ENCODE measurements at regions not wholly inside any gene's neighbourhood (a gene's known extent, or its start where the extent isn't known, plus 50 kb on each side); places are given as distances from the start of the nearest gene placed in this dataset.

- no peak for DNase-seq
Observed at GRCh38 chr9:91025856-91026255, 224.2 kb downstream of the SYK start.

- no peak for DNase-seq
Observed at GRCh38 chr9:91026266-91026665, 224.6 kb downstream of the SYK start.

- no peak for DNase-seq
Observed at GRCh38 chr9:91027005-91027404, 225.4 kb downstream of the SYK start.

GRCh38 chr9:91028166-91028827 is 226.7 kb downstream of the SYK start:
- no peak for DNase-seq

- no peak for DNase-seq
Observed at GRCh38 chr9:91029650-91030361, 228.2 kb downstream of the SYK start.

GRCh38 chr9:91032121-91032531 is 230.5 kb downstream of the SYK start:
- no peak for DNase-seq

GRCh38 chr9:91033270-91033669 is 231.7 kb downstream of the SYK start:
- no peak for DNase-seq

- DNase-seq: peak; percentile 45
Observed at GRCh38 chr9:91033797-91034196, 232.2 kb downstream of the SYK start.

GRCh38 chr9:91034521-91034920 is 232.9 kb downstream of the SYK start:
- DNase-seq: no peak

- no peak for DNase-seq
Observed at GRCh38 chr9:91034976-91035824, 233.6 kb downstream of the SYK start.

GRCh38 chr9:91035825-91036208 is 234.2 kb downstream of the SYK start:
- DNase-seq: no peak

- DNase-seq: no peak
Observed at GRCh38 chr9:91036356-91036755, 234.7 kb downstream of the SYK start.

GRCh38 chr9:91036826-91037510 is 235.3 kb downstream of the SYK start:
- DNase-seq: peak; percentile 69

GRCh38 chr9:91037511-91038482 is 236.2 kb downstream of the SYK start:
- no peak for DNase-seq

- no peak for DNase-seq
Observed at GRCh38 chr9:91038483-91039124, 237.0 kb downstream of the SYK start.

- no peak for DNase-seq
Observed at GRCh38 chr9:91039125-91039834, 237.7 kb downstream of the SYK start.

GRCh38 chr9:91039835-91040140 is 238.2 kb downstream of the SYK start:
- no peak for DNase-seq

GRCh38 chr9:91040371-91041215 is 239.0 kb downstream of the SYK start:
- DNase-seq: no peak

GRCh38 chr9:91042024-91042423 is 240.4 kb downstream of the SYK start:
- no peak for DNase-seq

- DNase-seq: no peak
Observed at GRCh38 chr9:91042541-91042940, 240.9 kb downstream of the SYK start.

Measured in CD4-positive, alpha-beta T cell treated with Interferon gamma for 1 hour (primary cell).